ENCODE measurements at regions not wholly inside any gene's neighbourhood (a gene's known extent, or its start where the extent isn't known, plus 50 kb on each side); places are given as distances from the start of the nearest gene placed in this dataset.

DNA sequence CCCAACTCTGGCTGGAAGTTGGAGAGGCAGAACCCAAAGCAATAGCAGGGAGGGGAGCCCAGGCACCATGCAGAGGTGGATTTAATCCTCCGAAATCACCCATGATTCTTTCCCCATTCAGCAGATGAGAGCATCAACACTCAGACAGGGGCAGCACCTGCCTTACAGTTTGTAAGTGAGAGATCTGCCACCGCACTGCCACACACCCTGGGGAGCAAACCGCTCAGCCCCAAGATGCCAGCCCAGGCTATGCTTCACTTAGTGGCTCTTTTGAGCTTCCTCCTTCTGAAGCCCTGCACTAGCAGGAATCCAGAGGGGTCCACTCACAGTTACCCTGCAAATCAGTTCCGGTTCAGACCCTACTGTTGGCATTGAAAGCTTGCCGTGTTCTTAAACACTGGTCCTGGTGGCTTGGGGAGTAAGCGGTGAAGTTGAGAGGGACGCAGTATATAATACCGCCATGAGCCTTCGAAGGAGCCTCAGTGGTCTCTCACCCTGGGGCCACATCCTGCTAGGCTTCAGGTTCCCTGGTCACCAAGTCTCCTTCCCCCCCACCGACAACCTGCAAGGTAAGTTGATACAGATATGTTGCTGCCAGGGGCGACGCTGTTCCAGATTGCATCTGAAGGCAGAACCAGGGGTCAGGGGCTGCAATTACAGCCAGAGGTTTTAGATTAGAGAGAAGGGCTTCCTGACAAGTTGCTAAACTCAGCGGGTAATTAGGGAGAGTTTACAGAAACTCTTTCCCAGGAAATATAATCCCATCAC, 72.0 kb upstream of the CCND2 start:
- Histone ChIP-seq H3K36me3 (replicated peaks) (no peaks in the 10 kb centered on the region), H3K4me3 (ENCODE audit: low read depth, low read length) (no peak overlapping the region), H3K27me3 (replicated peaks) (no peaks in the 10 kb centered on the region), H3K27ac (no peak overlapping the region)
- no peak for DNase-seq
- in situ Hi-C loops (cut with HindIII; ENCODE audit: low pct_ligation_motif_present, low sequenced_read_pairs), result no loop called here
- TF ChIP-seq, protein P1, sequence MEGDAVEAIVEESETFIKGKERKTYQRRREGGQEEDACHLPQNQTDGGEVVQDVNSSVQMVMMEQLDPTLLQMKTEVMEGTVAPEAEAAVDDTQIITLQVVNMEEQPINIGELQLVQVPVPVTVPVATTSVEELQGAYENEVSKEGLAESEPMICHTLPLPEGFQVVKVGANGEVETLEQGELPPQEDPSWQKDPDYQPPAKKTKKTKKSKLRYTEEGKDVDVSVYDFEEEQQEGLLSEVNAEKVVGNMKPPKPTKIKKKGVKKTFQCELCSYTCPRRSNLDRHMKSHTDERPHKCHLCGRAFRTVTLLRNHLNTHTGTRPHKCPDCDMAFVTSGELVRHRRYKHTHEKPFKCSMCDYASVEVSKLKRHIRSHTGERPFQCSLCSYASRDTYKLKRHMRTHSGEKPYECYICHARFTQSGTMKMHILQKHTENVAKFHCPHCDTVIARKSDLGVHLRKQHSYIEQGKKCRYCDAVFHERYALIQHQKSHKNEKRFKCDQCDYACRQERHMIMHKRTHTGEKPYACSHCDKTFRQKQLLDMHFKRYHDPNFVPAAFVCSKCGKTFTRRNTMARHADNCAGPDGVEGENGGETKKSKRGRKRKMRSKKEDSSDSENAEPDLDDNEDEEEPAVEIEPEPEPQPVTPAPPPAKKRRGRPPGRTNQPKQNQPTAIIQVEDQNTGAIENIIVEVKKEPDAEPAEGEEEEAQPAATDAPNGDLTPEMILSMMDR (IDR thresholded peaks at IDR 0.05; ENCODE audit: low read depth, low read length, missing control alignments), result no peak

DNA sequence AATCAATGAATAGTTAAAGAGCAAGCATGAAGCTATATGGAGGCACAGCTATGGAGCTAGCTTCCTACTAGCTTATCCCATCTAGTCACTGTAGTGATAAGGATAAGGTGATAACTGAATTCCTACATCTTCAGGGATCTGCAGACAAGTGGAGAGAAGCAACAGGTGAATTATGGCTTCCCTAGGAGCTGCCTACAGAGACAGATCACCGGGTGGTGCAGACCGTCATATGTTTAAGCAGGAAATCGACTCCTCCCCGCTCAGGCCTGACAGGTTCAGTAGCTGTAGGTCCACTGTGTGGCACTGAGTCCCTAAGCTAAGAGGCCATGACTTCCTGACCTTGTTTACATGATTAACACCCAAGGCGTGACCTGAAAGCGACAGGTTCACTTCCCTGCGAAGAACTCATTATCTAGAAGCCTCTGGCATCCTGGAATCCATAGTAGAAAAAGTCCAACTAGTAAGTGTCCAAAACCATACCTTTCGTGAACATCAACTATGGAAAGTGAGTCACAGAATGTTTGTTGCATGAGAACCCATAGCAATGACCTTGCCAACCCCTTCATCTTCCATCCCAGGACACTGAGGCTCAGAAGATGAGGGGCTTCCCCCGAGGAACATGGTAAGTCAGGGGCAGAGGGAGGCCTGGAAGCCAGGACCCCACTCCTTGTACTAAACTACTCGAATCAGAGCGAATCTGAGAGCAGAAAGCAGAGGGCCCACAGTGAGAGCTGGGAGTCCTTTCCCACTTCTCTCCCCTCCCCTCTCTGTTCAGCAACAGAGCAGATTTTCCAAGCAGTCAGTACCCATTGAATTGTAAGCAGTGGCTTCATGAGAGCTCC, 75.4 kb upstream of the CCND2 start:
- in situ Hi-C loops (cut with HindIII; ENCODE audit: low pct_ligation_motif_present, low sequenced_read_pairs), result no loop called here
- Histone ChIP-seq H3K36me3 (replicated peaks) (no peaks in the 10 kb centered on the region), H3K27me3 (replicated peaks) (no peaks in the 10 kb centered on the region), H3K27ac (no peak overlapping the region), H3K4me3 (ENCODE audit: low read depth, low read length) (no peak overlapping the region)
- DNase-seq, result no peak
- TF ChIP-seq, protein P1 (IDR thresholded peaks at IDR 0.05; ENCODE audit: low read depth, low read length, missing control alignments), result no peak

DNA sequence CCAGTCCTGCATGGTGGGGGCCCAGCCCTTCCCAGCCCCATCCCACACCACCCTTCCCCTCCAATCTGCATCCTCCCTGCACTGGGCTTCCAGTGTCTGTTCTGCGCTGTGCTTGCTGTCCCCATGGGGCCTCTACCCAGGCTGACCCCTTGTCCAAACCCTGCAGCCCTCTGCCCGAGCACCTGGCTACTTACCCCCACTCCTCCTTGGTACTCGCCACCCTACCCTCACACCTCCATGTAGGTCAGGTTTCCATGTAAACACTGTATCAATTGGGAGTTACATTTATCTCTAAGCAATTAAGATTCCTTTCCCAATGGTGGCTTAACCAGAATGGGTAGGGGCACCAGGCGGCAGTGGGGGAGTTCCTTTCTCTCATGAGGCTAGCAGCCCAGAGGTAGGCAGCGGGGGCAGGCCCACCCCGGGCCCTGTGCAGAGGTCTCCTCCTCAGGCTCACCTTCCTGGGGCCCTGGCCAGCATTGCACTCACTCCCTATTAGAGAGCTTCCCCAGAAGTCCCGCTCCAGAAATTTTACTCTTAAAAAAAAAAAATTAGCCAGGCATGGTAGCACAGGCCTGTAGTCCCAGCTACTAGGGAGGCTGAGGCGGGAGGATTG, 76.6 kb upstream of the CCND2 start:
- no peak for DNase-seq
- no peaks in the 10 kb centered on the region for H3K27me3 ChIP-seq (replicated peaks)
- no peaks in the 10 kb centered on the region for H3K36me3 ChIP-seq (replicated peaks)
- H3K4me3 ChIP-seq (ENCODE audit: low read depth, low read length), result no peak overlapping the region
- H3K27ac ChIP-seq, result no peak overlapping the region
- in situ Hi-C loops (cut with HindIII; ENCODE audit: low pct_ligation_motif_present, low sequenced_read_pairs), result no loop called here
- TF ChIP-seq, protein P1 (IDR thresholded peaks at IDR 0.05; ENCODE audit: low read depth, low read length, missing control alignments), result no peak

DNA sequence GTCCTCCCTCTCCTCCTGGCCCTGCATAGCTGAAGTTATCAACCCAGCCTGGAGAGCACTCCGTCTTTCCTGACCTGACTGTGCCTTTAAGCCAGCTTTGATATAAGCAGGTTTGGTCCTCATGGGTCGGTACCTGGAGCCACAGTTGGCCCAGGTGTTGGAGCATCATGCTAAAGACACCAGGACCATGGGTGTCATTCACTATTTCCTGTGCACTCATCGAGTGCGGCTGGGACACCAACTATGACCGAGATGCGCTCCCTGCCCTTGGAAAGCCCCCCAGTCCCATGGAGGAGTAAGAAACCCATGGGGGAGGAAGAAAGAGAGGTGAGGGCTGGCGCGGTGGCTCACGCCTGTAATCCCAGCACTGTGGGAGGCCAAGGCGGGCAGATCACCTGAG, 78.9 kb upstream of the CCND2 start:
- TF ChIP-seq, protein P1 (IDR thresholded peaks at IDR 0.05; ENCODE audit: low read depth, low read length, missing control alignments), result no peak
- Histone ChIP-seq H3K4me3 (ENCODE audit: low read depth, low read length) (no peak overlapping the region), H3K27me3 (replicated peaks) (no peaks in the 10 kb centered on the region), H3K27ac (no peak overlapping the region), H3K36me3 (replicated peaks) (no peaks in the 10 kb centered on the region)
- in situ Hi-C loops (cut with HindIII; ENCODE audit: low pct_ligation_motif_present, low sequenced_read_pairs), result no loop called here
- no peak for DNase-seq

DNA sequence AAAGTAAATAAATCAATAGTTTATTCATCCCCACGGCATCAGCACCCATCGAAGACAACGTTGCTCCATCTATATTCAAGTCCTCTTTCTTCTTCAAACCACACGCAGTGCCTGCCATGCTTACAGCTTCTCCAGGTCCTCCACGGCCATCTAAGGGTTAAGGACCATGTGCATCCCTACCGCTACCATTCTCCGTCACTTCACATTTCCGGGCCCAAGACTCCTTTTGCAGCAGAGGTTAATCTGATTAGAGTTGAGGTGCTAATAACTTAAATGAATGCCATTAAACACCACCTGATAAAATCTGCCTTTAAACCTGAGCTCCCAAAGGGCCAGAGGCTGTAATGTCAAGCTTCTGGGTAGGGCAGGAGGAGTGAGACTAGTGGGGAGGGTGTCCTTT, 79.7 kb upstream of the CCND2 start:
- in situ Hi-C loops (cut with HindIII; ENCODE audit: low pct_ligation_motif_present, low sequenced_read_pairs), result no loop called here
- TF ChIP-seq, protein P1 (IDR thresholded peaks at IDR 0.05; ENCODE audit: low read depth, low read length, missing control alignments), result no peak
- no peak overlapping the region for H3K4me3 ChIP-seq (ENCODE audit: low read depth, low read length)
- H3K27ac ChIP-seq, result no peak overlapping the region
- H3K27me3 ChIP-seq (replicated peaks), result no peaks in the 10 kb centered on the region
- H3K36me3 ChIP-seq (replicated peaks), result no peaks in the 10 kb centered on the region
- no peak for DNase-seq

Data from brain microvascular endothelial cell (primary cell).